Activated CD8-positive, alpha-beta memory T cell treated with anti-CD3 and anti-CD28 coated beads for 48 hours (primary cell): ENCODE measurements at regions not wholly inside any gene's neighbourhood (a gene's known extent, or its start where the extent isn't known, plus 50 kb on each side); places are given as distances from the start of the nearest gene placed in this dataset.

Experiments used
- DNase-seq, 3 experiments: peaks; one replicate each; pipeline ENCODE4 v3.0.0-alpha.2; 2020; ENCODE audit warnings: low read depth in 2 of 3, low spot score in 2 of 3

- DNase-seq: no peak
These were observed 115.2 kb downstream of the OLFM4 start for GRCh38 chr13:53143757-53144339.

- no peak for DNase-seq
These were observed 116.2 kb downstream of the OLFM4 start for GRCh38 chr13:53144826-53145225.

- DNase-seq: no peak
These were observed 122.0 kb downstream of the OLFM4 start for GRCh38 chr13:53150568-53150967.

DNA sequence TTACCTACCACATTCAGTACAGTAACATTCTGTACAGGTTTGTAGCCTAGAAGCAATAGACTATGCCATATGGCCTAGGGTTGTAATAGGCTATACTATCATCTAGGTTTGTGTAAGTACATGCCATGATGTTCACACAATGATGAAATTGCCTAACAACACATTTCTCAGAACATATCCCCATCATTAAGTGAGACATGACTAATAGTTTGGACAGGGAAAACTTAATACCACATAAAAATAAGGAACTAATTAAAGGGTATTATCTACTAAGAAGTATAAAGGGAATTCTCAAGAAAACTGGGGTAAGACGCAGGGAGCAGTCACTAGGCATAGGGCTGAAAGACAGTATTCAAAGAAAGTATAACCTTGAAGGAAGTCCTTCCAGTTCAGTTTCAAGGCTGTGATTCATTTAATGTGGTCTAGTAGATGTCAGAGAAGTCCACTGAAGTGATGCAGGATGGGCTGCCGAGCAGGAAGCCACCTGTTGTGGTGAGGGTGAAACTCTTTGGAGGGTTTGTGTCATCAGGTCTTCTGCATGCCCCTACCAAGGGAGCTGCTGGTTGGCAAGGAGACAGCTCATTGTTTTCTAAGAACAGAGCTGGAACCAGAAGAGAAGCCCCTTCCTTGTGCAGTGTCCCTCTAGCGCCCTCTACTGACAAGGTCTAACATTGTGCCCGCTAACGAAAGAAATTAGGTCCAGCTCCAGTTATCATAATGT lies 122.9 kb downstream of the OLFM4 start:
- peak in 2 of 3 experiments; percentile 6 to 13 for DNase-seq

DNA sequence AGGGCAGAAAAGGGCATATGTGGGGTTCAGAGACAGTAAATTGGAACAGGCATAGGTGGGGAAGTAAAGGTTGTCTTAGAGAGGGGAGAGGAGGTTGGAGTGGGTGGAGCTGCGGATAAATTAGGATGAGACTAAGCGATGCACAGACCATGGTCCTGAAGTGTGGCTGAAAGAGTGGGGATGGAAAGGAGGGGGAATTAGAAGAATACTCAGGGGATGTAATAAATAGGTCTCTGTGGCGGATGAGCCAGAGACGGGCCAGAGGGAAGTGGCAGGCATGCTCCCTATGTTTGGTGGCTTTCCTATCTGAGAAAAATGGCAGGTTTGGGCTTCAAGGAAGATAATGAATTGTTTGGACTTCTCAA lies 123.4 kb downstream of the OLFM4 start:
- DNase-seq: no peak

- DNase-seq: no peak
These were observed 129.6 kb downstream of the OLFM4 start for GRCh38 chr13:53158201-53158600.

- no peak for DNase-seq
These were observed 130.8 kb downstream of the OLFM4 start for GRCh38 chr13:53159431-53159830.

GRCh38 chr13:53160211-53160610 lies 131.6 kb downstream of the OLFM4 start:
- no peak for DNase-seq

DNA sequence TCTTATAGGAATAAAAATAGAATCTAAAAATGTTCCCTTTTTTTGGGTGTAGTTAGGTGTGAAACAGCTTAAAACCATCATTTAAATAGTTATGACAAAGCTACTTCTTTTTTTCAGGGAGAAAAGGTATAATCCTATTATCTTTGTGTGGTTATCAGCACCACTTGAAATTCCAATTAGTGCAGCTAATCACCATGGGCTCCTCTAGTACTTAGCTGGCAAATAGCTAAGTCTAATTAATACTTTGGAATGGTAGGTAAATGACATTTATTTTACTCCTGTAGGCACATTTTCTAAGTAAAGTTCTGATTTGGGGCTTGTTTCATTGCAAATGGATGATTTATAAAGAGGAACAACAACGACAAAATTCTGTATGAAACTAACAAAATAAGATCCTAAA lies 132.6 kb downstream of the OLFM4 start:
- DNase-seq: no peak

DNA sequence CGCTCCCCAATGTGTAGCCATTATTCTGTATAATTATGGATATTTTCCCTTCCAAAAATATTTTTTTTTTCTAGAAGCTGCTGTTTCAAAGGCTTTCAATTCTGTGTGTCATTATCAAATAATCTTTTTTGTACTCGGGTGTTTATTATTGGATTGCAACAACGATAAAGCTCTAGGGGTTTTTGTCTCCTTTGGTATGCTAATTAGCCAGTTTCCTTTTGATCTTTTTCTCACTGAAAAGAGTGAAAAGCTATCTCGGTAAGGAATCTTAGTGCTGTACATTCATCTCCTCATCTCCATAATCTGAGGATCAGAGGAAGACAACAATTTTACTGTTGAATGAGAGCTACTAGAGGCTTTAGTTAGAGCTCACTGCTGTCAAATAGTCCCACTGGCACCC lies 136.6 kb downstream of the OLFM4 start:
- no peak for DNase-seq

DNA sequence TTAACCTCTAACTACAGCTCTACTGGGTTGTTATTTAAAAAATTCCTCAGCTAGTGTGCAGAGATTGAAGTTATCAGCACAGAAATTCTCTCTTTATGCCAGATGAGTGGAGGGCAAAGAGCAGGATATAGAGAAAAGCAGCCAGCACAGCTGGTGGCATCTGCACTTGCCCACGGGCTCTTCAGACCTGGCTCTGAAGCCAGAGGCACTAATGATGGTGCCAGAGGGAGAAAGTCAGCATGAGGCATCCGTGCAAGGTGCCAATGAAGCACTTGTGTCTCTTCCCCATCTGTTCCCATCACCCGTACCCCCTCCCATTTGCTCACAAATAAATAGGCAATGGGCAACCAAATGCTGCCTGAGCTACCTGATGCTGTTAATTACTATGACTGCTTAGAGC lies 138.9 kb downstream of the OLFM4 start:
- no peak for DNase-seq

- no peak for DNase-seq
These were observed 142.3 kb downstream of the OLFM4 start for GRCh38 chr13:53170910-53171309.

- no peak for DNase-seq
These were observed 145.9 kb downstream of the OLFM4 start for GRCh38 chr13:53174545-53174944.

- no peak for DNase-seq
These were observed 152.1 kb downstream of the OLFM4 start for GRCh38 chr13:53180684-53181083.

- no peak for DNase-seq
These were observed 154.1 kb downstream of the OLFM4 start for GRCh38 chr13:53182724-53183123.

DNA sequence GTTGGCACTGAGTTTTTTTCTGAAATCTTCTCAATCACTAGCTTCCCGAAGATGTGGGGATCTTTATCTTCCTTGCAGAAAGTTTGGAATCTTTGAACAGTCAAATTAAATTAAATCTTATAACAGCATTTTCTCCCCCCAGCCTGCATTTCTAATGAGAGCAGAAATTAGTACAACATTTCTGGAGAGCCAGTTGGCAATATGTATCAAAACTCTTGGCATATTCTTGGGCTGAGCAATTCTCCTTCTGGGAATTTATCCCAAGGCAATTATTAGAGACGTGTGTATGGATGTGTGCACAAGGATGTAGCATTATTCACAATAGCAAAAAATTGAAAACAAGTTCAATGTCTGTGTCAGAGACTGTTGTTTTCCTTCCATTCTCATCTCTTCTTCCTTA lies 159.5 kb downstream of the OLFM4 start:
- no peak for DNase-seq

- no peak for DNase-seq
These were observed 160.5 kb downstream of the OLFM4 start for GRCh38 chr13:53189162-53189561.

- DNase-seq: no peak
These were observed 162.5 kb downstream of the OLFM4 start for GRCh38 chr13:53191091-53191490.

- DNase-seq: no peak
These were observed 168.8 kb downstream of the OLFM4 start for GRCh38 chr13:53197424-53197823.

- DNase-seq: no peak
These were observed 169.4 kb downstream of the OLFM4 start for GRCh38 chr13:53198017-53198416.

GRCh38 chr13:53198736-53199135 lies 170.1 kb downstream of the OLFM4 start:
- DNase-seq: no peak

DNA sequence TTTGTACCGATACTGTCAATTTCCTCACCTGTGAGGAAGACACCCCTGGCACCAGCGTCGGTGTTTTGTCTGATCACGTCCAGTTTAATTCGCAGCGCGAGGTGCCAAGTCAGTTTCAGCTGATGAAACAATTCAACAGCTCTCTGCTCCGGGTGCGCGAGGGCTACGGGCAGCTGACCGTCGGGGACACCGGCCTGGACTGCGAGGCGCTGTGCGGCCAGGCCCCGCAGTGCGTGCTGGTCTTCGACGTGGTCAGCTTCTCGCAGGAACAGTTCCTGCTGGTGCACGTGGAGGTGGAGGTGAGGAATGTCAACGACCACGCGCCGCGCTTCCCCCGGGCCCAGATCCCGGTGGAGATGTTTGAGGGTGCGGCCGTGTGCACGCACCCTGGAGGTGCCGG lies 171.5 kb downstream of the OLFM4 start:
- DNase-seq: no peak
